ENCODE measurements at regions not wholly inside any gene's neighbourhood (a gene's known extent, or its start where the extent isn't known, plus 50 kb on each side); places are given as distances from the start of the nearest gene placed in this dataset.

GRCh38 chr5:87954121-87954520, 314.5 kb downstream of the TMEM161B start:
- Histone ChIP-seq H3K4me1 (ENCODE audit: insufficient read depth) (peaks cover 54% of the 10 kb centered on the region), H3K4me3 (no peak overlapping the region), H3K27ac (ENCODE audit: low read depth) (no peak overlapping the region), H3K9me2 (ENCODE audit: insufficient read depth) (no peaks in the 10 kb centered on the region), H3K4me2 (peak overlapping the region; percentile 50), H2AFZ (no peak overlapping the region), H4K20me1 (replicated peaks; ENCODE audit: insufficient read depth) (no peaks in the 10 kb centered on the region), H3K36me3 (ENCODE audit: insufficient read depth) (no peaks in the 10 kb centered on the region), H3K79me2 (replicated peaks; ENCODE audit: insufficient read depth) (no peaks in the 10 kb centered on the region), H3K27me3 (ENCODE audit: insufficient read depth) (no peaks in the 10 kb centered on the region), H3F3A (replicated peaks; ENCODE audit: low read depth) (no peaks in the 10 kb centered on the region)
- Mint-ChIP-seq H3K4me1 (peaks cover 46% of the 10 kb centered on the region), H3K27ac (peak overlapping the region; percentile 11; the same call in 1 of the 2 replicates), H3K4me3 (no peak overlapping the region), H3K27me3 (ENCODE audit: insufficient read depth, low read depth, poor library complexity) (no peaks in the 10 kb centered on the region), H3K36me3 (ENCODE audit: low read depth) (no peaks in the 10 kb centered on the region), H3K9me3 (no peaks in the 10 kb centered on the region)
- DNase-seq (ENCODE audit: low spot score) (no peak), ATAC-seq (no peak)
- no peak for TF ChIP-seq CTCF (conservative IDR thresholded peaks at IDR 0.05; ENCODE audit: low read depth in 2 of 2)

- no peaks in the 10 kb centered on the region for H3K27me3 ChIP-seq (ENCODE audit: insufficient read depth)
- no peak overlapping the region for H3K4me3 Mint-ChIP-seq
- no peaks in the 10 kb centered on the region for H3F3A ChIP-seq (replicated peaks; ENCODE audit: low read depth)
- H3K4me1 ChIP-seq (ENCODE audit: insufficient read depth), result peaks cover 46% of the 10 kb centered on the region
- H3K27ac Mint-ChIP-seq, result peak overlapping the region; percentile 75; the same call in 1 of the 2 replicates
- no peak overlapping the region for H3K27ac ChIP-seq (ENCODE audit: low read depth)
- H3K36me3 ChIP-seq (ENCODE audit: insufficient read depth), result no peaks in the 10 kb centered on the region
- H3K4me2 ChIP-seq, result peak overlapping the region; percentile 36
- no peaks in the 10 kb centered on the region for H4K20me1 ChIP-seq (replicated peaks; ENCODE audit: insufficient read depth)
- peaks cover 43% of the 10 kb centered on the region for H3K4me1 Mint-ChIP-seq
- no peak overlapping the region for H3K4me3 ChIP-seq
- ATAC-seq, result no peak
- H3K79me2 ChIP-seq (replicated peaks; ENCODE audit: insufficient read depth), result no peaks in the 10 kb centered on the region
- H3K27me3 Mint-ChIP-seq (ENCODE audit: insufficient read depth, low read depth, poor library complexity), result no peaks in the 10 kb centered on the region
- TF ChIP-seq EZH2phosphoT487 (IDR thresholded peaks at IDR 0.05; ENCODE audit: unreplicated experiment) (no peak), NANOG (IDR thresholded peaks at IDR 0.05; ENCODE audit: borderline replicate concordance) (no peak), JUNB (IDR thresholded peaks at IDR 0.05; ENCODE audit: unreplicated experiment) (no peak), ZNF331 (CRISPR knock-in tag; IDR thresholded peaks at IDR 0.05; ENCODE audit: low read depth) (no peak), CREB1 (CRISPR knock-in tag; IDR thresholded peaks at IDR 0.05; ENCODE audit: low read depth) (no peak), REST (IDR thresholded peaks at IDR 0.05; ENCODE audit: unreplicated experiment) (no peak), ETS1 (IDR thresholded peaks at IDR 0.05) (no peak), STAT1 (IDR thresholded peaks at IDR 0.05; ENCODE audit: unreplicated experiment) (no peak), ZNF462 (CRISPR knock-in tag; IDR thresholded peaks at IDR 0.05) (no peak)
- H2AFZ ChIP-seq, result no peak overlapping the region
- H3K36me3 Mint-ChIP-seq (ENCODE audit: low read depth), result no peaks in the 10 kb centered on the region
- DNase-seq (ENCODE audit: low spot score), result peak; percentile 33
- no peaks in the 10 kb centered on the region for H3K9me3 Mint-ChIP-seq
- H3K9me2 ChIP-seq (ENCODE audit: insufficient read depth), result no peaks in the 10 kb centered on the region
Measured at GRCh38 chr5:87951661-87952060, 317.0 kb downstream of the TMEM161B start.

All from GM23338 (cell line).